ENCODE measurements at regions not wholly inside any gene's neighbourhood (a gene's known extent, or its start where the extent isn't known, plus 50 kb on each side); places are given as distances from the start of the nearest gene placed in this dataset.

DNA sequence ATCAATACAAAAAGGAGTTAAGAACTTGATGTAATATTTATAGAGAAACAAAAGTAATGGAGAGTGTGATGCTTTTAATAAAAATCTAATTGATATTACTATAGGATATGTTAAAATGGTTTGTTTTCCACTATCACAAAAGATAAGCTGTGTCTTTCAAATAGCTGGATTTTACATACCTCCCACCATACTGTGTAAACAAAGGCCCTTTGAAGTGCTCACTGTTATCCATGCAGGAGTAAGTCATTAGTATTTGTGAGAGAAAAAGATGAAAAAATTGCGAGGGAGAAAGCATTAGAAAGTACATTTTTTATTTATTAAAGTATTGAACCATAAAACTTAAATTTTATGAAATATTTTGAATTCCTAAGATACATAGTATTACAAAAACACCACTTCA, 733.0 kb downstream of the GRIK2 start:
- no peak overlapping the region for H3K27ac ChIP-seq
- TF ChIP-seq, protein P1, sequence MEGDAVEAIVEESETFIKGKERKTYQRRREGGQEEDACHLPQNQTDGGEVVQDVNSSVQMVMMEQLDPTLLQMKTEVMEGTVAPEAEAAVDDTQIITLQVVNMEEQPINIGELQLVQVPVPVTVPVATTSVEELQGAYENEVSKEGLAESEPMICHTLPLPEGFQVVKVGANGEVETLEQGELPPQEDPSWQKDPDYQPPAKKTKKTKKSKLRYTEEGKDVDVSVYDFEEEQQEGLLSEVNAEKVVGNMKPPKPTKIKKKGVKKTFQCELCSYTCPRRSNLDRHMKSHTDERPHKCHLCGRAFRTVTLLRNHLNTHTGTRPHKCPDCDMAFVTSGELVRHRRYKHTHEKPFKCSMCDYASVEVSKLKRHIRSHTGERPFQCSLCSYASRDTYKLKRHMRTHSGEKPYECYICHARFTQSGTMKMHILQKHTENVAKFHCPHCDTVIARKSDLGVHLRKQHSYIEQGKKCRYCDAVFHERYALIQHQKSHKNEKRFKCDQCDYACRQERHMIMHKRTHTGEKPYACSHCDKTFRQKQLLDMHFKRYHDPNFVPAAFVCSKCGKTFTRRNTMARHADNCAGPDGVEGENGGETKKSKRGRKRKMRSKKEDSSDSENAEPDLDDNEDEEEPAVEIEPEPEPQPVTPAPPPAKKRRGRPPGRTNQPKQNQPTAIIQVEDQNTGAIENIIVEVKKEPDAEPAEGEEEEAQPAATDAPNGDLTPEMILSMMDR (conservative IDR thresholded peaks at IDR 0.05): no peak

- TF ChIP-seq, protein P1 (conservative IDR thresholded peaks at IDR 0.05): no peak
- no peak overlapping the region for H3K27ac ChIP-seq
Measured at GRCh38 chr6:102127253-102127652, 733.7 kb downstream of the GRIK2 start.

GRCh38 chr6:102137859-102138258, 744.4 kb downstream of the GRIK2 start:
- H3K27ac ChIP-seq: no peak overlapping the region
- TF ChIP-seq, protein P1 (conservative IDR thresholded peaks at IDR 0.05): no peak

DNA sequence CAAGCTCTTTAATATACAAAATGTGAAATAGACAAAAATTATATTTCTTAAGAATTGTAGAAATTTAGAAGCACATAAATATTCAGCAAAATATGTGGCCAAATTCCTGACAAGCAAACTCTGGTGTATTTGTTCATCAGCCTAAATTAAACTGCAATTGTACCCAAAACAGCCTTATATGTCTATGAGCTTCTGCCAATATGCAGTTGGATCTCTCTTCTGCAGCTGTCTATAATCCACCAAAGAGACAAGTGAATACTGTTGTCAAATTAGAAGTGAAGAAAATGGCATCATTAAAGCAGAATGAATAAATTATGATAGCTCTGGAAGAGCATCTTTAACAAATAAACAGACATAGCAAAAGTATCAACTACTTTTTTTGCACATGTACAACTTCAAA, 755.7 kb downstream of the GRIK2 start:
- TF ChIP-seq, protein P1 (conservative IDR thresholded peaks at IDR 0.05): no peak

GRCh38 chr6:102150549-102150948, 757.0 kb downstream of the GRIK2 start:
- TF ChIP-seq, protein P1 (conservative IDR thresholded peaks at IDR 0.05): no peak
- H3K27ac ChIP-seq: no peak overlapping the region

More for the DNA sequence above, 755.7 kb downstream of the GRIK2 start:
- H3K27ac ChIP-seq: no peak overlapping the region

- H3K27ac ChIP-seq: no peak overlapping the region
- TF ChIP-seq, protein P1 (conservative IDR thresholded peaks at IDR 0.05): no peak
Measured at GRCh38 chr6:102154176-102154575, 760.7 kb downstream of the GRIK2 start.

GRCh38 chr6:102154874-102155273, 761.4 kb downstream of the GRIK2 start:
- H3K27ac ChIP-seq: no peak overlapping the region
- TF ChIP-seq, protein P1 (conservative IDR thresholded peaks at IDR 0.05): no peak

DNA sequence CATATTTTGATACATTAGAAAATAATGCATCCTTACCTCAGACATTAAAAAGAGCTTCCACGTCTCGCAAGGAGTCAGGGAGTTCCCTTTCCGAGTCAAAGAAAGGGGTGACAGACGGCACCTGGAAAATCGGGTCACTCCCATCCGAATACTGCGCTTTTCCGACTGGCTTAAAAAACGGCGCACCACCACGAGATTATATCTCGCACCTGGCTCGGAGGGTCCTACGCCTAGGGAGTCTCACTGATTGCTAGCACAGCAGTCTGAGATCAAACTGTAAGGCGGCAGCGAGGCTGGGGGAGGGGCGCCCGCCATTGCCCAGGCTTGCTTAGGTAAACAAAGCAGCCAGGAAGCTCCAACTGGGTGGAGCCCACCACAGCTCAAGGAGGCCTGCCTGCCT, 776.3 kb downstream of the GRIK2 start:
- peak overlapping the region; percentile 40; the same call in 1 of the 2 replicates for H3K27ac ChIP-seq

Measured in VCaP (cell line).